Right lobe of liver (tissue), 6 donors: ENCODE measurements at regions not wholly inside any gene's neighbourhood (a gene's known extent, or its start where the extent isn't known, plus 50 kb on each side); places are given as distances from the start of the nearest gene placed in this dataset.

Source experiments
- ATAC-seq, 4 donors: fragments of 200-7000 bp; cut with Tn5 transposase; one replicate each; pipeline ENCODE4 v1.9.1; 2020; ENCODE audit warnings: mild to moderate bottlenecking in 4 of 4, moderate library complexity in 4 of 4
- DNase-seq, 3 donors: peaks; one replicate each; pipeline ENCODE4 v3.0.0-alpha.2; 2020
- H3K27ac ChIP-seq, 3 donors: fragments of 200-600 bp; one replicate each; pipeline ENCODE4 v1.8.0; 2022
- H3K27me3 ChIP-seq, 2 donors: fragments of 200-600 bp; one replicate each; pipeline ENCODE4 v1.8.0; 2022
- H3K36me3 ChIP-seq, 4 donors: fragments of 200-600 bp; sonication (generic) in 1 of 4; one replicate each; pipeline versions ENCODE4 v1.5.1 to v1.8.0; 2017 to 2022; ENCODE audit warnings: control low read depth in 1 of 4
- H3K4me1 ChIP-seq, 4 donors: fragments of 200-600 bp; sonication (generic) in 1 of 4; one replicate each; pipeline versions ENCODE4 v1.5.1 to v1.8.0; 2017 to 2022; ENCODE audit warnings: control low read depth in 1 of 4
- H3K4me3 ChIP-seq, 3 donors: fragments of 200-600 bp; one replicate each; pipeline ENCODE4 v1.8.0; 2022
- H3K9me3 ChIP-seq, 4 donors: fragments of 200-600 bp; sonication (generic) in 1 of 4; one replicate each; pipeline versions ENCODE4 v1.5.1 to v1.8.0; 2017 to 2022; ENCODE audit warnings: control low read depth in 1 of 4
- POLR2A ChIP-seq: fragments of 450-650 bp; IDR thresholded peaks from one replicate; pipeline ENCODE4 v1.6.1; 2017; ENCODE audit warnings: antibody characterized with exemption, mild to moderate bottlenecking
- WGBS: methylation state at CpG from one replicate; pipeline ENCODE4 v1.1.6; 2018; ENCODE audit warnings: low coverage, low lambda C conversion rate; ENCODE audit not compliant: insufficient coverage; ENCODE audit errors: missing lambda C conversion rate; 5-methylcytosine and 5-hydroxymethylcytosine counted together
- intact Hi-C, 2 donors: fragments of 100-400 bp; cut with DNase I; formaldehyde crosslinking; loops; one replicate each; pipeline versions ENCODE4 v1.11.2 to v1.14.1; 2022
- TF ChIP-seq, protein P1 (sequence below), 4 donors: fragments of 200-600 bp in 3 of 4; fragments of 450-650 bp in 1 of 4; IDR thresholded peaks; one replicate each; pipeline versions ENCODE4 v1.5.1 to v1.8.0; 2016 to 2022; ENCODE audit warnings: antibody characterized with exemption in 4 of 4, mild to moderate bottlenecking in 2 of 4
- donor health status: DM: no; HTN: yes; CAD: no.
- donor health status: DM: no; HTN: no; CAD: no.
- donor health status: DM: no; HTN: no; CAD: no.
- donor health status: DM: no; HTN: yes; CAD: no.
- donor health status: DM: no; HTN: yes; CAD: no.

DNA sequence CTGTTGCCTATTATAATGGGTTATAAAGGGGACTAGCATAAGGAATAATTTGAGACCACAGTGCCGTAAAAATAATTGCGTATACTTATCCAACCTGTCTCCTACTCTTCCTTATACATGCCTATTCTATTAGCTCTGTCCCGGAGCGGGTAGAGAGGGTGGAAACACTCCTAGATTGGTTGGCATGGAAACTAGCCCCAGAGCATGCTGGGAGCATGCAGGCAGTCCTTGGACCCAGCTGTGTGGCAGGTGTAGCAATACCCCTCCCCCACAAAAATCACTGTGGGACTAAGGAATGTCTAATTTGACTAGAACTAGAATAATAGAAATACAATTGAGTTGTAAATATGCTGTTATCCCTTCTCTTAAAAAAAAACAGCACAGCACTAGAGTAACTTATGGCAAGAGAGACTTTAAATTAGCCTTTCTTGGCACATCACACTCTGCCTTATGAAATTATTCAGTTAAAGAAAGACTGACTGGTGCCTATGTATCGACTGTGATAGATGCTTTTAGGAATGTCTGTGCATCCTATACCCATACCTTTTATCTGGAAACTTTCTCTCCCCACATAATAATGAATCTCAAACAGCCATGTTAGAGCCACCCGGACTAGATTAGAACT, 244.0 kb upstream of the DAAM1 start:
- ATAC-seq: no peak
- no peak for DNase-seq
- no peaks in the 10 kb centered on the region for H3K27me3 ChIP-seq
- H3K9me3 ChIP-seq: no peaks in the 10 kb centered on the region
- WGBS: 63% methylated on average over 6 of the region's 6 CpGs
- no peaks in the 10 kb centered on the region for H3K36me3 ChIP-seq
- TF ChIP-seq POLR2A: no peak
- TF ChIP-seq, protein P1, sequence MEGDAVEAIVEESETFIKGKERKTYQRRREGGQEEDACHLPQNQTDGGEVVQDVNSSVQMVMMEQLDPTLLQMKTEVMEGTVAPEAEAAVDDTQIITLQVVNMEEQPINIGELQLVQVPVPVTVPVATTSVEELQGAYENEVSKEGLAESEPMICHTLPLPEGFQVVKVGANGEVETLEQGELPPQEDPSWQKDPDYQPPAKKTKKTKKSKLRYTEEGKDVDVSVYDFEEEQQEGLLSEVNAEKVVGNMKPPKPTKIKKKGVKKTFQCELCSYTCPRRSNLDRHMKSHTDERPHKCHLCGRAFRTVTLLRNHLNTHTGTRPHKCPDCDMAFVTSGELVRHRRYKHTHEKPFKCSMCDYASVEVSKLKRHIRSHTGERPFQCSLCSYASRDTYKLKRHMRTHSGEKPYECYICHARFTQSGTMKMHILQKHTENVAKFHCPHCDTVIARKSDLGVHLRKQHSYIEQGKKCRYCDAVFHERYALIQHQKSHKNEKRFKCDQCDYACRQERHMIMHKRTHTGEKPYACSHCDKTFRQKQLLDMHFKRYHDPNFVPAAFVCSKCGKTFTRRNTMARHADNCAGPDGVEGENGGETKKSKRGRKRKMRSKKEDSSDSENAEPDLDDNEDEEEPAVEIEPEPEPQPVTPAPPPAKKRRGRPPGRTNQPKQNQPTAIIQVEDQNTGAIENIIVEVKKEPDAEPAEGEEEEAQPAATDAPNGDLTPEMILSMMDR (IDR thresholded peaks at IDR 0.05): no peak
- intact Hi-C loops: no loop called here
- H3K4me1 ChIP-seq: no peaks in the 10 kb centered on the region
- H3K4me3 ChIP-seq: no peak overlapping the region
- H3K27ac ChIP-seq: no peak overlapping the region

DNA sequence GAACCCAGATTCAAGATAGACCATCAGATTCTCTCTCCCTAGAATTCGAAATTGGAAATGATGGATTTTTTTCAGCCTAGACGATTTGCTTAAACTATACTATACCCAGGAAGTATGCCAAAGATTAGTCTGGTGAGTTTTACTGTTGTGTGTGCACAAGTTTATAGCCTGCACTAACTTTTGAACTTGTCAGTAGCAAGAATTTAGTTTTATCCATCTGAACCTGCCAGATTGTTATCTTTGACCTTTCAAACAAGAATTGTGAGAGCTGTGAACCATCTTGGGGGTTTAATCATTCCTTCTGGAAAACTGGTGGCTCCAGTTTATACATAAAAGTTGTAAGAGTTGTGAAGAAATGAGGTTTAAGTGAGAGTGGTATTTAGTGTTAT, 243.5 kb upstream of the DAAM1 start:
- H3K4me3 ChIP-seq: no peak overlapping the region
- H3K4me1 ChIP-seq: no peaks in the 10 kb centered on the region
- no peaks in the 10 kb centered on the region for H3K27me3 ChIP-seq
- H3K27ac ChIP-seq: no peak overlapping the region
- no peaks in the 10 kb centered on the region for H3K9me3 ChIP-seq
- TF ChIP-seq POLR2A: no peak
- TF ChIP-seq, protein P1 (IDR thresholded peaks at IDR 0.05): no peak
- ATAC-seq (no peak), DNase-seq (no peak)
- no peaks in the 10 kb centered on the region for H3K36me3 ChIP-seq
- WGBS: 21% methylated on average over 2 of the region's 2 CpGs
- intact Hi-C loops: no loop called here

DNA sequence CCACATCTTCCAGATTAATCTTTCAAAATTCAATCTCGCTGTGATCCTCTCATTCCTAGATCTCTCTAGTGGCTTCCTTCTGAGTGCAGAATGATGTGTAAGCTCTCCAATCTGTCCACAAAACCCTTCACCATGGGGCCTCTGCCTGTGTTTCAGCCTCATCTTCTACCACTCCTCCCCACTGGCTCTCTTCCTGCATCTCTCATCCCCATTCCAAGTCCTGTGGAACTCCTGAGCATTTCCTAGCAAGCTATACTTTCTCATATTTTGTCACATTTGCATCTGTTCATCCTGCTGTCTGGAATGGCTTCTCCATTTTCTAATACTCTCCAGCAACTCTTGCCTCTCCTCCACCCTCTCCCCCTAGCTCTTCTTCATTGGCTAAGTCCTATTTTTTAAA, 242.0 kb upstream of the DAAM1 start:
- TF ChIP-seq, protein P1 (IDR thresholded peaks at IDR 0.05): no peak
- TF ChIP-seq POLR2A: no peak
- no peaks in the 10 kb centered on the region for H3K27me3 ChIP-seq
- ATAC-seq (no peak), DNase-seq (no peak)
- no peak overlapping the region for H3K27ac ChIP-seq
- H3K4me3 ChIP-seq: no peak overlapping the region
- H3K4me1 ChIP-seq: no peaks in the 10 kb centered on the region
- H3K9me3 ChIP-seq: no peaks in the 10 kb centered on the region
- 53% methylated on average over 1 of the region's 1 CpG for WGBS
- H3K36me3 ChIP-seq: no peaks in the 10 kb centered on the region
- intact Hi-C loops: no loop called here

GRCh38 chr14:58947156-58947555, 241.3 kb upstream of the DAAM1 start:
- 61% methylated on average over 4 of the region's 4 CpGs for WGBS
- H3K27ac ChIP-seq: no peak overlapping the region
- no peaks in the 10 kb centered on the region for H3K27me3 ChIP-seq
- H3K4me1 ChIP-seq: no peaks in the 10 kb centered on the region
- no peaks in the 10 kb centered on the region for H3K36me3 ChIP-seq
- DNase-seq: no peak
- TF ChIP-seq POLR2A: no peak
- TF ChIP-seq, protein P1 (IDR thresholded peaks at IDR 0.05): no peak
- ATAC-seq: no peak
- H3K4me3 ChIP-seq: no peak overlapping the region
- no peaks in the 10 kb centered on the region for H3K9me3 ChIP-seq
- intact Hi-C loops: no loop called here
